Spleen (tissue), 11 donors: ENCODE measurements at regions not wholly inside any gene's neighbourhood (a gene's known extent, or its start where the extent isn't known, plus 50 kb on each side); places are given as distances from the start of the nearest gene placed in this dataset.

Experiments
- DNase-seq: peaks from one replicate; pipeline ENCODE4 v3.0.0-alpha.2; 2020
- H3K27ac ChIP-seq, 8 donors: fragments of 200-600 bp; sonication (generic) in 7 of 8; 1 replicate in 4 of 8; 2 replicates in 4 of 8; pipeline versions ENCODE4 v1.5.0 to v1.8.0; 2016 to 2021; ENCODE audit warnings: inconsistent platforms in 4 of 8, mild to moderate bottlenecking in 4 of 8, moderate library complexity in 1 of 8
- H3K27me3 ChIP-seq, 7 donors: fragments of 200-600 bp; sonication (generic) in 6 of 7; replicated peaks in 1 of 7; 1 replicate in 4 of 7; 2 replicates in 3 of 7; pipeline versions ENCODE4 v1.5.0 to v1.8.0; 2016 to 2021; ENCODE audit warnings: inconsistent platforms in 3 of 7, mild to moderate bottlenecking in 1 of 7
- H3K36me3 ChIP-seq, 6 donors: fragments of 200-600 bp; sonication (generic) in 5 of 6; 1 replicate in 4 of 6; 2 replicates in 2 of 6; pipeline versions ENCODE4 v1.5.0 to v1.8.0; 2016 to 2021; ENCODE audit warnings: inconsistent platforms in 2 of 6
- H3K4me1 ChIP-seq, 6 donors: fragments of 200-600 bp; sonication (generic) in 5 of 6; 1 replicate in 3 of 6; 2 replicates in 3 of 6; pipeline versions ENCODE4 v1.5.0 to v1.8.0; 2016 to 2021; ENCODE audit warnings: inconsistent platforms in 3 of 6
- H3K4me3 ChIP-seq, 8 donors: fragments of 200-600 bp; sonication (generic) in 7 of 8; 1 replicate in 4 of 8; 2 replicates in 4 of 8; pipeline versions ENCODE4 v1.5.0 to v1.8.0; 2016 to 2021; ENCODE audit warnings: inconsistent platforms in 4 of 8, mild to moderate bottlenecking in 4 of 8, moderate library complexity in 2 of 8
- H3K9me3 ChIP-seq, 8 donors: fragments of 200-600 bp; sonication (generic) in 7 of 8; 1 replicate in 4 of 8; 2 replicates in 4 of 8; pipeline versions ENCODE4 v1.5.0 to v1.8.0; 2016 to 2021; ENCODE audit warnings: inconsistent platforms in 4 of 8
- POLR2A ChIP-seq, 3 donors: fragments of 450-650 bp; IDR thresholded peaks; one replicate each; pipeline ENCODE4 v1.5.1; 2017; ENCODE audit warnings: antibody characterized with exemption in 3 of 3, mild to moderate bottlenecking in 1 of 3
- POLR2AphosphoS5 ChIP-seq, 3 donors: sonication (generic); formaldehyde crosslinking; IDR thresholded peaks; one replicate each; pipeline ENCODE4 v1.5.1; 2017; ENCODE audit warnings: antibody characterized with exemption in 3 of 3
- WGBS, 5 donors: extraction: QIAGEN DNeasy Blood & Tissue Kit in 3 of 5; methylation state at CpG; one replicate each; pipeline versions ENCODE4 v1.1.5 to v1.1.7; 2013 to 2018; 5-methylcytosine and 5-hydroxymethylcytosine counted together
- intact Hi-C: fragments of 100-400 bp; cut with DNase I; formaldehyde crosslinking; loops from one replicate; pipeline ENCODE4 v1.15.0; 2023; ENCODE audit warnings: low total_unique reads
- TF ChIP-seq, protein P1 (sequence below), 11 experiments: fragments of 200-600 bp in 7 of 11; fragments of 450-650 bp in 4 of 11; sonication (generic) in 4 of 11; IDR thresholded peaks in 8 of 11; conservative IDR thresholded peaks in 3 of 11; 1 replicate in 7 of 11; 2 replicates in 4 of 11; pipeline versions ENCODE4 v1.4.0 to v1.8.0; 2016 to 2021; ENCODE audit warnings: antibody characterized with exemption in 11 of 11, inconsistent platforms in 4 of 11, mild to moderate bottlenecking in 1 of 11
- donor health status: healthy with polysubstance abuse.
- donor health status: DM: no; HTN: no; CAD: no; lungs with moderate emphysema.
- donor health status: DM: no; HTN: no; CAD: no.
- donor health status: Bipolar disorder and iron deficiency.
- donor health status: healthy.
- donor health status: DM: no; HTN: no; CAD: no.
- donor health status: DM: yes; HTN: yes; CAD: no.

DNA sequence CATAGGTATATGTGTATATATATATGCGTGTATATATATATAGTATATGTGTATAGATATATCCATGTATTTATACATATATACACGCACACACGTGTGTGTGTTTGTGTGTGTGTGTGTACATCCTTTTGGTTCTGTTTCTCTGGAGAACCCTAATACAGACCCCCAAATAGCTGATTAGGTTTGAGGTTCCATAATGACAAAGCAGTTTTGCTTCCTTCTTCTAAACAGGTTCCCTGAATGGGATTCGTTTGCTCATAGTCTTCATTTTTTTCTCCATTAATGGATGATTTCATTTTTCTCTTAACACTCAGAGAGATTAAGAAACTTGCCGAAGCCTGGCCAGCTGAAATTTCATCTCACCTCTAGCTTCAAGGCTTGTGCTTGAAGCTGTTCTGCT, 234.0 kb upstream of the BCOR start:
- TF ChIP-seq POLR2A (IDR thresholded peaks at IDR 0.05): no peak
- no peak for TF ChIP-seq POLR2AphosphoS5 (IDR thresholded peaks at IDR 0.05)
- TF ChIP-seq, protein P1, sequence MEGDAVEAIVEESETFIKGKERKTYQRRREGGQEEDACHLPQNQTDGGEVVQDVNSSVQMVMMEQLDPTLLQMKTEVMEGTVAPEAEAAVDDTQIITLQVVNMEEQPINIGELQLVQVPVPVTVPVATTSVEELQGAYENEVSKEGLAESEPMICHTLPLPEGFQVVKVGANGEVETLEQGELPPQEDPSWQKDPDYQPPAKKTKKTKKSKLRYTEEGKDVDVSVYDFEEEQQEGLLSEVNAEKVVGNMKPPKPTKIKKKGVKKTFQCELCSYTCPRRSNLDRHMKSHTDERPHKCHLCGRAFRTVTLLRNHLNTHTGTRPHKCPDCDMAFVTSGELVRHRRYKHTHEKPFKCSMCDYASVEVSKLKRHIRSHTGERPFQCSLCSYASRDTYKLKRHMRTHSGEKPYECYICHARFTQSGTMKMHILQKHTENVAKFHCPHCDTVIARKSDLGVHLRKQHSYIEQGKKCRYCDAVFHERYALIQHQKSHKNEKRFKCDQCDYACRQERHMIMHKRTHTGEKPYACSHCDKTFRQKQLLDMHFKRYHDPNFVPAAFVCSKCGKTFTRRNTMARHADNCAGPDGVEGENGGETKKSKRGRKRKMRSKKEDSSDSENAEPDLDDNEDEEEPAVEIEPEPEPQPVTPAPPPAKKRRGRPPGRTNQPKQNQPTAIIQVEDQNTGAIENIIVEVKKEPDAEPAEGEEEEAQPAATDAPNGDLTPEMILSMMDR (IDR thresholded peaks at IDR 0.05 in 8 of 11, conservative IDR thresholded peaks at IDR 0.05 in 3 of 11): no peak
- Histone ChIP-seq H3K4me1 (no peaks in the 10 kb centered on the region), H3K27me3 (no peaks in the 10 kb centered on the region), H3K36me3 (no peaks in the 10 kb centered on the region), H3K4me3 (no peak overlapping the region), H3K27ac (no peak overlapping the region), H3K9me3 (peaks cover 0 to 12% (median 0%) of the 10 kb centered on the region in 8 donors)
- DNase-seq: no peak
- WGBS, 5 donors: 47 to 71% (median 68%) methylated on average over 5 of the region's 5 CpGs
- intact Hi-C loops: no loop called here

- Histone ChIP-seq H3K27me3 (peaks cover 0 to 3% (median 0%) of the 10 kb centered on the region in 7 donors), H3K9me3 (peaks cover 0 to 12% (median 0%) of the 10 kb centered on the region in 8 donors), H3K36me3 (no peaks in the 10 kb centered on the region), H3K4me1 (no peaks in the 10 kb centered on the region), H3K27ac (no peak overlapping the region), H3K4me3 (no peak overlapping the region)
- intact Hi-C loops: no loop called here
- WGBS, 5 donors: 81 to 91% (median 88%) methylated on average over 5 of the region's 5 CpGs
- DNase-seq: no peak
- TF ChIP-seq, protein P1 (IDR thresholded peaks at IDR 0.05 in 8 of 11, conservative IDR thresholded peaks at IDR 0.05 in 3 of 11): no peak
- no peak for TF ChIP-seq POLR2AphosphoS5 (IDR thresholded peaks at IDR 0.05)
Measured at GRCh38 chrX:40331353-40331752, 233.6 kb upstream of the BCOR start.

DNA sequence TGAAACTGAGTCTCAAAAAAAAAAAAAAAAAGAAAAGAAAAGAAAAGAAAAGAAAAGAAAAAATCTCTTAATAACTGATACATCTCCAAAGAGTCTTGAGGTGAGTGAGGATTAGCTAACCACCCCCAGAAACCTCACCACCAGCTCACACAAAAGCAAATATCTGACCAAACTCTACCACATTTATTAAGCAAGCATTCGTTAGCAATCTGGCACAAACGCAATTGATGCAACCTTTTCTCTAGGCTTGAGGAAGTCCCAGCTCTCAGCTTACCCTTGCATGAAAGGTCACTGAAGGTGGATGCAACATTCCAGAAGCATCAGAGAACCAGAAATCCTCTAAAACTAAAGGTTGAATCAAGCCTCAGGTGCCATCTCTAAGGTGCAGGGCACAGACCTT, 231.9 kb upstream of the BCOR start:
- no peak overlapping the region for H3K27ac ChIP-seq
- no peak for TF ChIP-seq POLR2A (IDR thresholded peaks at IDR 0.05)
- H3K27me3 ChIP-seq: peaks cover 0 to 4% (median 0%) of the 10 kb centered on the region in 7 donors
- H3K4me1 ChIP-seq: no peaks in the 10 kb centered on the region
- H3K36me3 ChIP-seq: no peaks in the 10 kb centered on the region
- no peak overlapping the region for H3K4me3 ChIP-seq
- DNase-seq: no peak
- intact Hi-C loops: no loop called here
- 43 to 71% (median 65%) methylated on average over 2 of the region's 2 CpGs for WGBS, 5 donors
- peaks cover 0 to 12% (median 0%) of the 10 kb centered on the region in 8 donors for H3K9me3 ChIP-seq

GRCh38 chrX:40327085-40327484, 229.3 kb upstream of the BCOR start:
- 82 to 100% (median 87%) methylated on average over 1 of the region's 1 CpG; no CpG with 5 or more reads in 1 of the 5 donors for WGBS, 5 donors
- Histone ChIP-seq H3K9me3 (no peaks in the 10 kb centered on the region), H3K27me3 (peaks cover 0 to 4% (median 0%) of the 10 kb centered on the region in 7 donors), H3K27ac (no peak overlapping the region), H3K4me1 (no peaks in the 10 kb centered on the region), H3K36me3 (no peaks in the 10 kb centered on the region), H3K4me3 (no peak overlapping the region)
- TF ChIP-seq POLR2A (IDR thresholded peaks at IDR 0.05) (no peak), POLR2AphosphoS5 (IDR thresholded peaks at IDR 0.05) (no peak)
- TF ChIP-seq, protein P1 (IDR thresholded peaks at IDR 0.05 in 8 of 11, conservative IDR thresholded peaks at IDR 0.05 in 3 of 11): no peak
- intact Hi-C loops: no loop called here
- DNase-seq: no peak
